Globus pallidus (tissue), 1 donor: ENCODE measurements at regions not wholly inside any gene's neighbourhood (a gene's known extent, or its start where the extent isn't known, plus 50 kb on each side); places are given as distances from the start of the nearest gene placed in this dataset.
"Not testable (repeated sequence)": the region's sequence is repeated elsewhere in the genome, so short reads cannot be mapped to it uniquely, and the experiment has no call there.

Experiments used
- DNase-seq: peaks from one replicate; pipeline ENCODE4 v3.0.0-alpha.2; 2015; ENCODE audit warnings: low spot score

- DNase-seq = not testable (repeated sequence)
Measured at GRCh38 chr6:133789449-133789848, 99.5 kb upstream of the TCF21 start.

GRCh38 chr6:133790756-133791155 is 98.2 kb upstream of the TCF21 start:
- not testable (repeated sequence) for DNase-seq

GRCh38 chr6:133795051-133795450 is 93.9 kb upstream of the TCF21 start:
- not testable (repeated sequence) for DNase-seq

GRCh38 chr6:133796235-133796634 is 92.7 kb upstream of the TCF21 start:
- no peak for DNase-seq

- DNase-seq = no peak
Measured at GRCh38 chr6:133799043-133799442, 89.9 kb upstream of the TCF21 start.

GRCh38 chr6:133802861-133803260 is 86.1 kb upstream of the TCF21 start:
- DNase-seq = no peak

- no peak for DNase-seq
Measured at GRCh38 chr6:133804265-133804664, 84.6 kb upstream of the TCF21 start.

- DNase-seq = no peak
Measured at GRCh38 chr6:133805876-133806275, 83.0 kb upstream of the TCF21 start.

GRCh38 chr6:133806382-133807140 is 82.4 kb upstream of the TCF21 start:
- DNase-seq = no peak

- no peak for DNase-seq
Measured at GRCh38 chr6:133807501-133807900, 81.4 kb upstream of the TCF21 start.

- DNase-seq = no peak
Measured at GRCh38 chr6:133809406-133809805, 79.5 kb upstream of the TCF21 start.

- DNase-seq = no peak
Measured at GRCh38 chr6:133811557-133811956, 77.4 kb upstream of the TCF21 start.

- DNase-seq = not testable (repeated sequence)
Measured at GRCh38 chr6:133812446-133812845, 76.5 kb upstream of the TCF21 start.

GRCh38 chr6:133814238-133814637 is 74.7 kb upstream of the TCF21 start:
- no peak for DNase-seq

- no peak for DNase-seq
Measured at GRCh38 chr6:133814797-133815196, 74.1 kb upstream of the TCF21 start.

GRCh38 chr6:133815313-133815712 is 73.6 kb upstream of the TCF21 start:
- no peak for DNase-seq

- no peak for DNase-seq
Measured at GRCh38 chr6:133816171-133816570, 72.7 kb upstream of the TCF21 start.

GRCh38 chr6:133817460-133818047 is 71.4 kb upstream of the TCF21 start:
- DNase-seq = no peak

- DNase-seq = no peak
Measured at GRCh38 chr6:133818320-133818719, 70.6 kb upstream of the TCF21 start.

- no peak for DNase-seq
Measured at GRCh38 chr6:133820208-133820607, 68.7 kb upstream of the TCF21 start.

- DNase-seq = no peak
Measured at GRCh38 chr6:133827766-133828165, 61.1 kb upstream of the TCF21 start.

- no peak for DNase-seq
Measured at GRCh38 chr6:133833949-133834359, 55.0 kb upstream of the TCF21 start.

- no peak for DNase-seq
Measured at GRCh38 chr6:133834472-133835170, 54.3 kb upstream of the TCF21 start.
